ENCODE measurements at regions not wholly inside any gene's neighbourhood (a gene's known extent, or its start where the extent isn't known, plus 50 kb on each side); places are given as distances from the start of the nearest gene placed in this dataset.

DNA sequence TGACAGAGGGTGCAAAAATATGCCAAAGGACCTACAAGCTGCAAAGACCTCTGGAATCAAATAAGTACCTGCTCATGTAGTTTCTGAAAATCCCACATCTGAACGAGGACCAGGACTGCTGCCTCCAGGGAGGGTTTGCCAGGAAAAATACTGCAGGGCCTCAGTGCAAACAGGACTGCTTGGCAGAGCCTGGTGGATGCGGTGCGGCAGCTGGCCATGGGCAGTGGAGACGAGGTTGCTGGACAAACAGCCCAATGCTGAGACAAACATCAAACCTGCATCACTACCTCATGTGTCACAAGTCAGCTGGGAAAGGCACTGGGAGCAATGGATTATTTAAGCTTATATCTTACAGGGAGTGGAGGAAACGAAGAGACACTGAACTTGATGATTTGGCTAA, 238.8 kb downstream of the PAX1 start:
- 76 to 84% methylated on average over 5 of the region's 5 CpGs for WGBS, 2 donors
- H3K36me3 ChIP-seq (ENCODE audit: control insufficient read depth in 4 of 4, insufficient read depth in 4 of 4, low read length in 4 of 4), result no peaks in the 10 kb centered on the region
- DNase-seq, result no peak
- no peaks in the 10 kb centered on the region for H3K27me3 ChIP-seq (ENCODE audit: control insufficient read depth in 3 of 3, insufficient read depth in 3 of 3, low read length in 2 of 3)
- TF ChIP-seq, protein P1, sequence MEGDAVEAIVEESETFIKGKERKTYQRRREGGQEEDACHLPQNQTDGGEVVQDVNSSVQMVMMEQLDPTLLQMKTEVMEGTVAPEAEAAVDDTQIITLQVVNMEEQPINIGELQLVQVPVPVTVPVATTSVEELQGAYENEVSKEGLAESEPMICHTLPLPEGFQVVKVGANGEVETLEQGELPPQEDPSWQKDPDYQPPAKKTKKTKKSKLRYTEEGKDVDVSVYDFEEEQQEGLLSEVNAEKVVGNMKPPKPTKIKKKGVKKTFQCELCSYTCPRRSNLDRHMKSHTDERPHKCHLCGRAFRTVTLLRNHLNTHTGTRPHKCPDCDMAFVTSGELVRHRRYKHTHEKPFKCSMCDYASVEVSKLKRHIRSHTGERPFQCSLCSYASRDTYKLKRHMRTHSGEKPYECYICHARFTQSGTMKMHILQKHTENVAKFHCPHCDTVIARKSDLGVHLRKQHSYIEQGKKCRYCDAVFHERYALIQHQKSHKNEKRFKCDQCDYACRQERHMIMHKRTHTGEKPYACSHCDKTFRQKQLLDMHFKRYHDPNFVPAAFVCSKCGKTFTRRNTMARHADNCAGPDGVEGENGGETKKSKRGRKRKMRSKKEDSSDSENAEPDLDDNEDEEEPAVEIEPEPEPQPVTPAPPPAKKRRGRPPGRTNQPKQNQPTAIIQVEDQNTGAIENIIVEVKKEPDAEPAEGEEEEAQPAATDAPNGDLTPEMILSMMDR (IDR thresholded peaks at IDR 0.05; ENCODE audit: control extremely low read depth, extremely low read depth), result no peak
- no peak overlapping the region for H3K27ac ChIP-seq (ENCODE audit: low read depth in 1 of 2, low read length in 1 of 2)
- no peaks in the 10 kb centered on the region for H3K4me1 ChIP-seq (ENCODE audit: control insufficient read depth in 5 of 5, insufficient read depth in 5 of 5, low read length in 5 of 5)
- H3K4me3 ChIP-seq, result no peak overlapping the region
- H3K9me3 ChIP-seq (ENCODE audit: control insufficient read depth in 4 of 4, insufficient read depth in 3 of 4, low read length in 3 of 4), result peaks cover 0 to 3% (median 0%) of the 10 kb centered on the region in 4 donors
- H3K9ac ChIP-seq (ENCODE audit: insufficient read depth in 1 of 2, low read length in 2 of 2), result no peak overlapping the region
- ATAC-seq (ENCODE audit: insufficient read depth, low FRiP score), result no peak

DNA sequence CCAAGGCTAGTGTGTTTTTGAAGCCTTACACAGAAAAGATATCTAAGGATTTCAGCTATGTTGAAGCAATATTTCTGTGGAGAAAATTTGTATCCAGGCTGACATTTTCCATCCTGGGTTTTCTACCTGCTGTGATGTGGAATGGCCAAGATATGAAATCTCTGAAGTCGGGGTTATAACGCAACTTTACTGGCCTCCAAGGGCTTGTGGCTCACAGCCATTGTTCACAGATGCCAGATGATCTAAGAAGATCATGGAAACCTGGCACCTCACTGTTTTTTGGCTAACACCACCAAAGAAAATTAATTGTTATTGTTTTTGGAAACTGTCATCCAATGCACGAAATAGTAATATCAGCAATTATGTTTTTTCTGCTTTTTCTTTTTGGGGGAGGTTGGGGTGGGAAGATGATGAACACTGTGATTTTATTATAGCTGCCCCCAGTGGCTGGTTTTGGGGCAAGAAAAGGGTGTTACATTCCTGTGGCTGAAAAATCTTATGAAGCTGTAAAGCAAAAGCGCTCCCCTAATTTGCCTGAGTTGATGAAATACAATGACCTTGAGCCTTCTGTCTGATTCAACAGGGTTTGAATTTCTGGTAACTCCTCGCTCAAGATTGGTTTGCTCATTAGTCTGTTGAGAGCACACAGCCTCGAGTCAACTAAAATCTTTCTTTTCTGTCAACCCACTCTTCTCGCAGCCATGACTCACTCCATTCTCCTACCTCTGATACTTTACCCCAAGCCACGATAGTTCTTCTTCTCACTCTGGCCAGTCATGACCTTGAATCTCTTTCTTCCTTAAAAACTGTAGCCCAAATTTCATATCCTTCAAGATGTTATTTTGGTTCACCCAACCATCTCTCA, 236.7 kb downstream of the PAX1 start:
- WGBS, 2 donors, result 81 to 86% methylated on average over 8 of the region's 8 CpGs

DNA sequence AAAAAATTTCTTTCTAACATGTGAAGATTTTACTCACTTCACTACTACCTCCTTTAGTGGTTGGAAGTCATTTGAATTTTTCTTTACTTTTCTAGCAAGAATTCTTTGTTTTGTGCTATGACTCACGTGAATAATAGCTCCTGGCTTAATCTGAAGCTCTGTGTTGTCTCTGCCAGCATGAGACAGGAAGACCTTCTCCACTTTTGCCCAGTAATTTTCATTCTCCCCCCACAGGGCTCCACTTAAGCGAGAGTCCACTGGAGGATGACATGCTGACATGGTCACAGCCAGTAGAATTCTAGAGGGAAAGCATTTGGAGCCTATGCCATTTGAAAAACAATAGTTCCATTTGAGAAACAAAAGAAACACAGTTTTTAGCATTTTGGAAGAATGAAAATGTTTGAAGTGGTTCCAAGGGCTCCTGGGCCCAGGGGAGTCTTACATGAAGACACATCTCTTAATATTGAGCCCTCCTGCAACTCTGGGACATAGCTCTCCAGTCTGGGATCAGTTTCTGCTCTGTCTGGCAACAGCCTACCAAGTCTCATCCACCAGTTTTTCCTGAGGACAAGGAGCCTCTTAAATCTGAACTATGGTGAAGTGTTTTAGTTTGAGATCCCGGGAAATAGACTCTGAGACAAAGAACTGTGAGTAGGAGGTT, 231.4 kb downstream of the PAX1 start:
- Histone ChIP-seq H3K4me1 (ENCODE audit: control insufficient read depth in 5 of 5, insufficient read depth in 5 of 5, low read length in 5 of 5) (no peaks in the 10 kb centered on the region), H3K27ac (ENCODE audit: low read depth in 1 of 2, low read length in 1 of 2) (no peak overlapping the region), H3K9ac (ENCODE audit: insufficient read depth in 1 of 2, low read length in 2 of 2) (no peak overlapping the region), H3K27me3 (ENCODE audit: control insufficient read depth in 3 of 3, insufficient read depth in 3 of 3, low read length in 2 of 3) (no peaks in the 10 kb centered on the region), H3K9me3 (ENCODE audit: control insufficient read depth in 4 of 4, insufficient read depth in 3 of 4, low read length in 3 of 4) (peaks cover 0 to 3% (median 0%) of the 10 kb centered on the region in 4 donors), H3K4me3 (no peak overlapping the region), H3K36me3 (ENCODE audit: control insufficient read depth in 4 of 4, insufficient read depth in 4 of 4, low read length in 4 of 4) (no peaks in the 10 kb centered on the region)
- no peak for DNase-seq
- WGBS, 2 donors, result 37 to 48% methylated on average over 3 of the region's 3 CpGs
- TF ChIP-seq, protein P1 (IDR thresholded peaks at IDR 0.05; ENCODE audit: control extremely low read depth, extremely low read depth), result no peak
- no peak for ATAC-seq (ENCODE audit: insufficient read depth, low FRiP score)

More for the DNA sequence above, 236.7 kb downstream of the PAX1 start:
- ATAC-seq (ENCODE audit: insufficient read depth, low FRiP score), result no peak
- Histone ChIP-seq H3K9me3 (ENCODE audit: control insufficient read depth in 4 of 4, insufficient read depth in 3 of 4, low read length in 3 of 4) (peaks cover 0 to 3% (median 0%) of the 10 kb centered on the region in 4 donors), H3K36me3 (ENCODE audit: control insufficient read depth in 4 of 4, insufficient read depth in 4 of 4, low read length in 4 of 4) (no peaks in the 10 kb centered on the region), H3K27me3 (ENCODE audit: control insufficient read depth in 3 of 3, insufficient read depth in 3 of 3, low read length in 2 of 3) (no peaks in the 10 kb centered on the region), H3K4me3 (no peak overlapping the region), H3K4me1 (ENCODE audit: control insufficient read depth in 5 of 5, insufficient read depth in 5 of 5, low read length in 5 of 5) (no peaks in the 10 kb centered on the region), H3K27ac (ENCODE audit: low read depth in 1 of 2, low read length in 1 of 2) (no peak overlapping the region), H3K9ac (ENCODE audit: insufficient read depth in 1 of 2, low read length in 2 of 2) (no peak overlapping the region)
- TF ChIP-seq, protein P1 (IDR thresholded peaks at IDR 0.05; ENCODE audit: control extremely low read depth, extremely low read depth), result no peak
- DNase-seq, result no peak
